LNCaP clone FGC (cell line): ENCODE measurements at regions not wholly inside any gene's neighbourhood (a gene's known extent, or its start where the extent isn't known, plus 50 kb on each side); places are given as distances from the start of the nearest gene placed in this dataset.

ENCODE experiments used
- DNase-seq: peaks from one replicate; pipeline ENCODE4 v3.0.0-alpha.2; 2011; ENCODE audit warnings: low read depth
- H3K4me3 ChIP-seq: 2 replicates; pipeline ENCODE4 v1.5.1; 2011; ENCODE audit warnings: mild to moderate bottlenecking, low read depth, low read length, control low read depth
- CTCF ChIP-seq: IDR thresholded peaks from 2 replicates; pipeline ENCODE4 v1.5.1; 2012; ENCODE audit warnings: mild to moderate bottlenecking; ENCODE audit not compliant: control insufficient read depth, insufficient read depth; ENCODE audit errors: extremely low read depth

- no peak overlapping the region for H3K4me3 ChIP-seq
- DNase-seq, result no peak
- TF ChIP-seq CTCF, result no peak
Observed at GRCh38 chr12:76195920-76196319, 111.4 kb upstream of the NAP1L1 start.

- H3K4me3 ChIP-seq, result no peak overlapping the region
- DNase-seq, result no peak
- TF ChIP-seq CTCF, result no peak
Observed at GRCh38 chr12:76194724-76195123, 110.2 kb upstream of the NAP1L1 start.

- no peak for TF ChIP-seq CTCF
- no peak for DNase-seq
- no peak overlapping the region for H3K4me3 ChIP-seq
Observed at GRCh38 chr12:76193961-76194360, 109.5 kb upstream of the NAP1L1 start.

- TF ChIP-seq CTCF, result no peak
- H3K4me3 ChIP-seq, result no peak overlapping the region
- DNase-seq, result no peak
Observed at GRCh38 chr12:76192416-76192815, 107.9 kb upstream of the NAP1L1 start.

GRCh38 chr12:76190299-76190698, 105.8 kb upstream of the NAP1L1 start:
- no peak for DNase-seq
- no peak overlapping the region for H3K4me3 ChIP-seq
- no peak for TF ChIP-seq CTCF

GRCh38 chr12:76189851-76190250, 105.4 kb upstream of the NAP1L1 start:
- no peak for DNase-seq
- no peak for TF ChIP-seq CTCF
- no peak overlapping the region for H3K4me3 ChIP-seq

GRCh38 chr12:76187177-76187576, 102.7 kb upstream of the NAP1L1 start:
- TF ChIP-seq CTCF, result no peak
- no peak for DNase-seq
- no peak overlapping the region for H3K4me3 ChIP-seq
